Activated T-cell treated with anti-CD3 and anti-CD28 coated beads, Interleukin-2, amount 50 U/mL, for 72 hours (primary cell): ENCODE measurements at regions not wholly inside any gene's neighbourhood (a gene's known extent, or its start where the extent isn't known, plus 50 kb on each side); places are given as distances from the start of the nearest gene placed in this dataset.

Source experiments
- ATAC-seq, 2 donors: fragments of 150-1000 bp; cut with Tn5 transposase; replicated peaks in 1 of 2; 2 replicates each; pipeline ENCODE4 v1.10.0; 2021; ENCODE audit warnings: moderate library complexity in 2 of 2, mild to moderate bottlenecking in 1 of 2
- DNase-seq, 2 donors: peaks; one replicate each; pipeline ENCODE4 v3.0.0; 2021 to 2022; ENCODE audit warnings: mixed read lengths in 1 of 2
- H3K27ac Mint-ChIP-seq: one replicate; pipeline ENCODE4 v1.8.0; 2022; ENCODE audit warnings: mild to moderate bottlenecking, moderate library complexity, mixed read lengths
- H3K27me3 Mint-ChIP-seq: one replicate; pipeline ENCODE4 v1.8.0; 2022; ENCODE audit warnings: low read depth, mixed read lengths
- H3K36me3 Mint-ChIP-seq, 2 donors: one replicate each; pipeline ENCODE4 v1.8.0; 2022; ENCODE audit warnings: mixed read lengths in 2 of 2, mild to moderate bottlenecking in 1 of 2; ENCODE audit not compliant: insufficient read depth in 2 of 2
- H3K4me1 Mint-ChIP-seq: one replicate; pipeline ENCODE4 v1.8.0; 2022; ENCODE audit warnings: low read depth, mixed read lengths
- H3K4me3 Mint-ChIP-seq, 2 donors: one replicate each; pipeline ENCODE4 v1.8.0; 2022; ENCODE audit warnings: mild to moderate bottlenecking in 2 of 2, mixed read lengths in 2 of 2, moderate library complexity in 2 of 2
- H3K9me3 Mint-ChIP-seq, 2 donors: one replicate each; pipeline ENCODE4 v1.8.0; 2022; ENCODE audit warnings: mixed read lengths in 2 of 2

DNA sequence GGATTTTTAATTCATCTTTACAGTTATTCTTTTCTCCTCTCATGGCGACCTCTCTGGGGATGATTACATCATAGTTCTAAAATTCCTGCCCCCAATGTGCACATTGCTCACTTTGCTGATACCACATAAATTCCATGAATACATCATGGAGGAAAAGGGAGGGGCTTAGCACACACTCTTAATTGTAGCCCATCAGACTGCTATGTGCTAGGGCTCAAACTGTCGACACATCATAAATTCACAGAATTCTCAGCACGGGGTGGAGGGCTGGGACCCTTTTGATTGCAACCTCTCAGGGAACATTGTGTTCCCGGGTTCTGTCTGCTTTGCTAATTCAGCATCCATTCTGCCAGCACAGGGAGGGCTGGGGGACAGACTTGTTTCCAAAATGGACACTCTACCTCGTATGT lies 592.9 kb downstream of the BCOR start:
- no peaks in the 10 kb centered on the region for H3K27me3 Mint-ChIP-seq
- H3K4me1 Mint-ChIP-seq: peaks cover 40% of the 10 kb centered on the region
- no peak for DNase-seq
- H3K9me3 Mint-ChIP-seq: peaks cover 2 to 3% of the 10 kb centered on the region in 2 donors
- no peak overlapping the region for H3K27ac Mint-ChIP-seq
- H3K36me3 Mint-ChIP-seq: peaks cover 2 to 9% of the 10 kb centered on the region in 2 donors
- ATAC-seq: no peak
- no peak overlapping the region for H3K4me3 Mint-ChIP-seq

GRCh38 chrX:39506131-39506530 lies 591.6 kb downstream of the BCOR start:
- Mint-ChIP-seq H3K27me3 (no peaks in the 10 kb centered on the region), H3K27ac (no peak overlapping the region), H3K36me3 (peaks cover 3 to 14% of the 10 kb centered on the region in 2 donors), H3K4me1 (peaks cover 32% of the 10 kb centered on the region), H3K4me3 (no peak overlapping the region), H3K9me3 (peaks cover 2 to 5% of the 10 kb centered on the region in 2 donors)
- ATAC-seq (no peak), DNase-seq (no peak)

DNA sequence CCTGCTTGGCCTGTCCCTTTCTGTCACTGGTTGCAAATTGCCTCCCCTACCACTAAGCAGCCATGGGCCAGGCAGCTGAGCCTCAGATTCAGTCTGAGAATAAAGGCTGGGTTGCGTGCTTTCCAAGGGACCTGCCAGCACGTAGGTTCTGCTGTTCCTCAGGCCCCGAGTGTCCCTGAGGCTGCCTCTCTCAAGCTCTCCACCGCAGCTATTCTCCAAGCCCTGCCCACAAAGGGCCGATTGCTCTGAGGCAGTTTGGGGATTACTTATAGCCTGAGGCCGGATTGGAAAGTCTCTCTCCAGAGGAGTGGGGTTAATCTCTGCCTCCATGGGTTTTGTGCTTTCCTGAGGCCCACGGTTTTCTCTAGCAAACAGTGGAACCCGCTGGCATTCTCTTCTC lies 590.7 kb downstream of the BCOR start:
- Mint-ChIP-seq H3K27ac (no peak overlapping the region), H3K4me1 (peaks cover 32% of the 10 kb centered on the region), H3K4me3 (no peak overlapping the region), H3K36me3 (peaks cover 3 to 14% of the 10 kb centered on the region in 2 donors), H3K27me3 (no peaks in the 10 kb centered on the region), H3K9me3 (peaks cover 2 to 5% of the 10 kb centered on the region in 2 donors)
- no peak for DNase-seq
- no peak for ATAC-seq

DNA sequence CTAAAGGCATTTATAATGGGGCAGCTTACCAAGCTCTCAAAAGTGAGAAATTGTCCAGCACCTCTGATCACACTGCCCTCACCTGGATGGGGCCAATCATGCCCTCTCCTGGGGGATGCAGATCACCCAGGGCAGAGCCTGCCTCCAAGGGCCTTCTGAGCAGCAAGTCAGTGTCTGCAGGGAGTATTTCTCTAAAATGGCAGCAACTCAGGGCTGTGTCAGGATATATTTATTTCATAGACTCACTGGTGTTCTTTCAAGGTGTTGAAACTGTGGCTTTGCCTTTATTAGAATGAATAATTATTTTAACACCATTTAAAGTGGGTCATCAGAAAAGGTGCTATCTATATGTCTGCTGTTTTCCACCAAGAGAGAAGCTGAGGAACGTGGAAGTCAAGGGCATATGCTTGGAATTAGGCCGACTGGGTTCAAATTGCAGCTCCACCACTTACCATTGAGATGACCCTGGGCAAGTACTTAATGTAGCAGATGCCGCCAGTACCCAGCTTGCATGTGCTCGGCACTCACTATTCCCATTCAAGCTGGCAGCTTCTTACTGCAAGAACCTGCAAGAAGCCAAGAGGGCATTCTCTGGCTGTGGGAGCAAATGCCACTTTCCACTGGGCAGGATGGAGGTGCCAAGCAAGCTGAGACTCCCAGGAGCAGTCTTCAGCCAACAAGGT lies 590.0 kb downstream of the BCOR start:
- H3K4me1 Mint-ChIP-seq: peaks cover 32% of the 10 kb centered on the region
- H3K9me3 Mint-ChIP-seq: peaks cover 2 to 5% of the 10 kb centered on the region in 2 donors
- H3K4me3 Mint-ChIP-seq: no peak overlapping the region
- peaks cover 3 to 14% of the 10 kb centered on the region in 2 donors for H3K36me3 Mint-ChIP-seq
- no peak overlapping the region for H3K27ac Mint-ChIP-seq
- peak in 1 of 2 donors; percentile 28 for ATAC-seq
- DNase-seq: no peak
- peaks cover 6% of the 10 kb centered on the region for H3K27me3 Mint-ChIP-seq

DNA sequence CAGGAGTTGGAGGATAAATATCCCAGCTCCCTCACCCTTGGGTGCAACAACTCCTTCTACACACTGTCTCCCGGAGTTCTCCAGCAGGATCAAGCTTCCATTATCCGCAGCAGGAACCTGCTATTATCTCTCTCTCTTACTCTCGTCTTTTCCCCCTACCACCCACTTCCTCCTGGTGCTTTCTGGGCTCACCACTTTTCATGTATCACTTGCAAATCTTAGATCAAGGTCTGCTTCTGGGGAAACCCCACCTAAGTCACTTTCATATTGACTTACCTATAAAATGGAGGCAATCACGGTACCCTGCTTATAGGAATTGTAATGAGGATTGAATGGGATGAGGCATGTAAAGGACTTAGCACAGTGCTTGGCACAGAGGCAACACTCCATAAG lies 589.5 kb downstream of the BCOR start:
- Mint-ChIP-seq H3K27ac (no peak overlapping the region), H3K27me3 (peaks cover 10% of the 10 kb centered on the region), H3K4me1 (peaks cover 32% of the 10 kb centered on the region), H3K36me3 (peaks cover 3 to 14% of the 10 kb centered on the region in 2 donors), H3K9me3 (peaks cover 2 to 5% of the 10 kb centered on the region in 2 donors), H3K4me3 (peak overlapping the region in 1 of 2 donors; percentile 39)
- DNase-seq: peak; percentile 9 to 34
- ATAC-seq: peak; percentile 36 to 92

DNA sequence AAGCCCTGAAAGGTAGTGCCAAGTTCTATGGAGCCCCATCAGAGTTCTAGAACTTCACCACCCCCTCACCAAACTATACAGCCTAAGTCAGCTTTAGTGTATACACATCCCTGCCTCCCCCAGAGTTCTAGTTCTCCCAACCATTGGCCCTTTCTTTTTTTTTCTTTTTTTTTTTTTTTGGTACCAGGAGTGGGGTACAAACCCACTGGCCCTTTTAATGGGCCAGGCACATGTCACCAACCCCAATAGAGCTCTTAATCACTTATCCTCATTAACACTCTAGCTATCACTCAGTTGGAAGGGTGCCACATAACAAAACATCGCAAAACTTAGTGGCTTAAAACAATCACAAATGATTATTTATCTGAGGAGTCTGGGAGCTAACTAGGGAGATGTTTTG lies 588.6 kb downstream of the BCOR start:
- peaks cover 30% of the 10 kb centered on the region for H3K4me1 Mint-ChIP-seq
- peaks cover 2 to 5% of the 10 kb centered on the region in 2 donors for H3K9me3 Mint-ChIP-seq
- ATAC-seq (no peak), DNase-seq (no peak)
- H3K27ac Mint-ChIP-seq: no peak overlapping the region
- peaks cover 10% of the 10 kb centered on the region for H3K27me3 Mint-ChIP-seq
- H3K4me3 Mint-ChIP-seq: no peak overlapping the region
- H3K36me3 Mint-ChIP-seq: peaks cover 3 to 14% of the 10 kb centered on the region in 2 donors

GRCh38 chrX:39513836-39514235 lies 583.9 kb downstream of the BCOR start:
- no peak for DNase-seq
- H3K27me3 Mint-ChIP-seq: peaks cover 10% of the 10 kb centered on the region
- peaks cover 3 to 10% of the 10 kb centered on the region in 2 donors for H3K36me3 Mint-ChIP-seq
- no peak overlapping the region for H3K4me3 Mint-ChIP-seq
- no peak for ATAC-seq
- no peak overlapping the region for H3K27ac Mint-ChIP-seq
- peaks cover 6% of the 10 kb centered on the region for H3K4me1 Mint-ChIP-seq
- peaks cover 2 to 5% of the 10 kb centered on the region in 2 donors for H3K9me3 Mint-ChIP-seq

DNA sequence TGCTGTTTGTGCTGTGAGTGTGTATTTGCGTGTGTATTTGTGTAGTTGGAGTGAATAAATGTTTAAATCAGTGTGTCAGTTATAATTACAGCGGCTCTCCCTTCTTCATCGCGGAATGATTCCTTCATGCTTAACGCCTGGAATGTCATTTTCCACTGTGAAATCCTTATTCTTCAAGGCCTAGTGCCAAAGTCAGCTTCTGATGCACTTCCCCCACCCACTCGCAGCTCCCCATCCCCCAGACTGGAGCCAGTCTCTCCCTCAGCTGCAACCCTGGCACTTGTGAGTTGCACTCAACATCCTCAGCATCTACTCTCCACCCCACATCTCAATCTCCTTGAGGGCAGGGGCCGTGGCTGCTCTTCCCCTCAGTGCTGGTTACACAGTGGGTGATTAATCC lies 583.0 kb downstream of the BCOR start:
- no peak overlapping the region for H3K27ac Mint-ChIP-seq
- H3K27me3 Mint-ChIP-seq: peaks cover 16% of the 10 kb centered on the region
- peaks cover 1 to 5% of the 10 kb centered on the region in 2 donors for H3K36me3 Mint-ChIP-seq
- no peak overlapping the region for H3K4me3 Mint-ChIP-seq
- peaks cover 0 to 2% of the 10 kb centered on the region in 2 donors for H3K9me3 Mint-ChIP-seq
- no peak for DNase-seq
- H3K4me1 Mint-ChIP-seq: no peaks in the 10 kb centered on the region
- ATAC-seq: no peak

DNA sequence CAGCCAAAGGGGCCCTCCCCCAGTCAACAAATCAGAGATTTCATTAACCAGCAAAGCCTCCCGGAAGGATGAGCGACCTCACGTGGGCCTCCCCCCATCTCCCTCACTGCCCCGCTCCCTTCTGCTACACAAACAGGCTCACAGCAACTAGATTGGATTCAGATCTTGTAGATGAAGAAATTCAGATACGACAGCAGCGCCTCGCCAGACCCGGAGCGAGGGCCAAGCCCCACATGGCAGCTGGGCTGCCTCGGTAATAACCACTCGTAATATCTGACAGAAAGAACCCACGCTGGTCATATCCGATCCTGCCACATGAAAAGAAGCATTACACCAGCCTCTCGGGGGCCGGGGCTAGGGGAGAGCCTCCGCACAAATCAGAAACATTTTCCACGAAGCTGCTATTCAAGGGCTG lies 581.3 kb downstream of the BCOR start:
- no peak for DNase-seq
- H3K9me3 Mint-ChIP-seq: no peaks in the 10 kb centered on the region

DNA sequence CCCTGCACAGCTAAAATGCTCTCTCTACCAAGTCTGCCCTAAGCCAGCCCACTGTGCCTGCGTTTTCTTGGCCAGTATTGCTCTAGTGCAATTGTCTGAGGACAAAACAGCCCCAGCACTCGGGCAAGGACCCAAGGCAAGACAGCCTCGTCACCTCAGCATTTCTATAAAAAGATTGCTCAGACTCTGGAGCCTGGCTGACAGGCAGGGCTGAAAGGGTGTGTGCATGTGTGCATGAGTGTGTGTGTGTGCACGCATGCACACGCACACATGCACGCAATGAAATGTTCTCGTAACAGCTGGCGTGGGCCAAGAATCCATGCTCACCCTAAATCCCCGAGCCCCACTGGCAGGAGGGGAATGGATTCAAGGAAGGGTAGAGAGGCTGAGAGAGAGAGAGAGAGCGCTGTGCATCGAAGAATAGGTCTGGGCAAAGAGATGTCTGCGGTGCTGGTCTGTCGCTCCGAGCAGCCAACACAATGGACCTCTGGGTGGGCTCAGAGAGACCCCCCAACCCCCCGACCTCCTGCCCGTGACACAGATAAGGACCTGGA lies 579.2 kb downstream of the BCOR start:
- peaks cover 0 to 1% of the 10 kb centered on the region in 2 donors for H3K9me3 Mint-ChIP-seq
- H3K4me1 Mint-ChIP-seq: no peaks in the 10 kb centered on the region
- DNase-seq (no peak), ATAC-seq (no peak)
- H3K4me3 Mint-ChIP-seq: no peak overlapping the region
- peaks cover 0 to under 1% of the 10 kb centered on the region in 2 donors for H3K36me3 Mint-ChIP-seq
- no peak overlapping the region for H3K27ac Mint-ChIP-seq
- peaks cover 19% of the 10 kb centered on the region for H3K27me3 Mint-ChIP-seq

More for the DNA sequence above, 581.3 kb downstream of the BCOR start:
- Mint-ChIP-seq H3K27me3 (peaks cover 26% of the 10 kb centered on the region), H3K4me3 (no peak overlapping the region), H3K4me1 (no peaks in the 10 kb centered on the region), H3K27ac (no peak overlapping the region), H3K36me3 (no peaks in the 10 kb centered on the region)
- no peak for ATAC-seq

GRCh38 chrX:39519030-39519488 lies 578.7 kb downstream of the BCOR start:
- ATAC-seq (no peak), DNase-seq (no peak)
- peaks cover 23% of the 10 kb centered on the region for H3K27me3 Mint-ChIP-seq
- no peak overlapping the region for H3K27ac Mint-ChIP-seq
- no peaks in the 10 kb centered on the region for H3K4me1 Mint-ChIP-seq
- peaks cover 0 to 1% of the 10 kb centered on the region in 2 donors for H3K36me3 Mint-ChIP-seq
- peaks cover 0 to 3% of the 10 kb centered on the region in 2 donors for H3K9me3 Mint-ChIP-seq
- no peak overlapping the region for H3K4me3 Mint-ChIP-seq

GRCh38 chrX:39519566-39520301 lies 578.0 kb downstream of the BCOR start:
- no peak for ATAC-seq

DNA sequence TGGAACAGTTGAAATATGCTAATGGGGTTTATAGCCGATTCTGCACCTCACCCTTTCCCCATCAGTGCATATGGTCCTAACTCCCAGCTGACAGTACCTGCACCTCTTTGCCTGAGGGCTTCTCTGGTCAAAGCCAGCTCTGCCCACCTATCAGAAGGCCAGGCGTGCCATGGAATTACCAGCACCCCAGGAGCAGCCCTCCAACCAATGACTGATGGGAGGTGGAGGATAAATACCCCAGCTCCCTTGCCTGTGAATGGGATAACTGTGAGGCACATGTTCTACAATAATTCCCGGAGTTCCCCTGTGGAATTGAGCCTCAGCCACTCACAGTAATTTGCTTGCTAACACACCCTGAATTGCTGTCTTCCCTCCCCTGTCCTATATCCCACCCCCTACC lies 572.0 kb downstream of the BCOR start:
- DNase-seq: no peak
- Mint-ChIP-seq H3K9me3 (peaks cover 0 to 3% of the 10 kb centered on the region in 2 donors), H3K4me1 (no peaks in the 10 kb centered on the region), H3K4me3 (no peak overlapping the region), H3K27ac (no peak overlapping the region), H3K27me3 (peaks cover 16% of the 10 kb centered on the region), H3K36me3 (peaks cover 0 to 1% of the 10 kb centered on the region in 2 donors)
- ATAC-seq: no peak

More at GRCh38 chrX:39519566-39520301, 578.0 kb downstream of the BCOR start:
- no peaks in the 10 kb centered on the region for H3K4me1 Mint-ChIP-seq
- no peak for DNase-seq
- no peak overlapping the region for H3K27ac Mint-ChIP-seq
- H3K27me3 Mint-ChIP-seq: peaks cover 23% of the 10 kb centered on the region
- peaks cover 0 to 3% of the 10 kb centered on the region in 2 donors for H3K9me3 Mint-ChIP-seq
- no peak overlapping the region for H3K4me3 Mint-ChIP-seq
- peaks cover 0 to 1% of the 10 kb centered on the region in 2 donors for H3K36me3 Mint-ChIP-seq
